ENCODE measurements at regions not wholly inside any gene's neighbourhood (a gene's known extent, or its start where the extent isn't known, plus 50 kb on each side); places are given as distances from the start of the nearest gene placed in this dataset.
"Not testable (repeated sequence)": the region's sequence is repeated elsewhere in the genome, so short reads cannot be mapped to it uniquely, and the experiment has no call there.

- TF ChIP-seq KAT7 (CRISPR knock-in tag; IDR thresholded peaks at IDR 0.05; ENCODE audit: borderline replicate concordance); IRF2 (CRISPR knock-in tag; IDR thresholded peaks at IDR 0.05; ENCODE audit: borderline replicate concordance, low read depth); CTCF (IDR thresholded peaks at IDR 0.05); SP1 (CRISPR knock-in tag; conservative IDR thresholded peaks at IDR 0.05): not testable (repeated sequence)
- TF ChIP-seq, protein P1, sequence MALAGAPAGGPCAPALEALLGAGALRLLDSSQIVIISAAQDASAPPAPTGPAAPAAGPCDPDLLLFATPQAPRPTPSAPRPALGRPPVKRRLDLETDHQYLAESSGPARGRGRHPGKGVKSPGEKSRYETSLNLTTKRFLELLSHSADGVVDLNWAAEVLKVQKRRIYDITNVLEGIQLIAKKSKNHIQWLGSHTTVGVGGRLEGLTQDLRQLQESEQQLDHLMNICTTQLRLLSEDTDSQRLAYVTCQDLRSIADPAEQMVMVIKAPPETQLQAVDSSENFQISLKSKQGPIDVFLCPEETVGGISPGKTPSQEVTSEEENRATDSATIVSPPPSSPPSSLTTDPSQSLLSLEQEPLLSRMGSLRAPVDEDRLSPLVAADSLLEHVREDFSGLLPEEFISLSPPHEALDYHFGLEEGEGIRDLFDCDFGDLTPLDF (CRISPR knock-in tag; IDR thresholded peaks at IDR 0.05): not testable (repeated sequence)
Observed at GRCh38 chr7:131084336-131084735, 243.3 kb upstream of the MKLN1 start.

All from WTC11 (cell line).